ENCODE measurements at regions not wholly inside any gene's neighbourhood (a gene's known extent, or its start where the extent isn't known, plus 50 kb on each side); places are given as distances from the start of the nearest gene placed in this dataset.

- TF ChIP-seq CTCF (IDR thresholded peaks at IDR 0.05) (no peak), EP300 (IDR thresholded peaks at IDR 0.05) (no peak)
Observed at GRCh38 chr1:101325144-101325543, 88.3 kb downstream of the S1PR1 start.

All from gastroesophageal sphincter (tissue), 3 donors.